Astrocyte (in vitro differentiated cells and primary cell): ENCODE measurements at regions not wholly inside any gene's neighbourhood (a gene's known extent, or its start where the extent isn't known, plus 50 kb on each side); places are given as distances from the start of the nearest gene placed in this dataset.

Experiments used
- EZH2 ChIP-seq: IDR thresholded peaks from 2 replicates; pipeline ENCODE4 v1.6.1; 2012; ENCODE audit warnings: mild to moderate bottlenecking, low read length, inconsistent platforms; ENCODE audit not compliant: insufficient read depth
- TF ChIP-seq, protein P1 (sequence below): IDR thresholded peaks from 2 replicates; pipeline ENCODE4 v1.5.1; 2011; ENCODE audit warnings: low read depth, mild to moderate bottlenecking, inconsistent platforms, low read length, moderate library complexity; ENCODE audit not compliant: insufficient read depth

DNA sequence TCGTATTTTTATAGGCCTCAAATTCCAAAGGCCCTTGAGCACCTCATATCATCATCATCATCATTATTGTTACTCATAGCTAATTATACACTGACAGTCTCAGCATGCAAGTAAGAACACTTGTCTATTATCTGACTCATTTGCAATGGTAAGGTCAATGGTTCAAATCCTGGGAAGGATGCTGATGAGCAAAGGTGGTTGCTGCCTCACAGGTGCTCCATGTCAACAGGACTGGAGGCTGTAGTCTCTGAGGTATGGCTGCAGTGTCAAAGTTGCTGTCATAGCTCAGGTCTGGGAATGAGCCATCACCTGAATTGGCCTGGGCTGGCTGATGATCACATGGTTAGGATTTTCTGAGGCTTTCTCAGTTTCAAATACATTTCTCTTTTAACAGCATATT is 379.3 kb downstream of the BCL11A start:
- TF ChIP-seq, protein P1, sequence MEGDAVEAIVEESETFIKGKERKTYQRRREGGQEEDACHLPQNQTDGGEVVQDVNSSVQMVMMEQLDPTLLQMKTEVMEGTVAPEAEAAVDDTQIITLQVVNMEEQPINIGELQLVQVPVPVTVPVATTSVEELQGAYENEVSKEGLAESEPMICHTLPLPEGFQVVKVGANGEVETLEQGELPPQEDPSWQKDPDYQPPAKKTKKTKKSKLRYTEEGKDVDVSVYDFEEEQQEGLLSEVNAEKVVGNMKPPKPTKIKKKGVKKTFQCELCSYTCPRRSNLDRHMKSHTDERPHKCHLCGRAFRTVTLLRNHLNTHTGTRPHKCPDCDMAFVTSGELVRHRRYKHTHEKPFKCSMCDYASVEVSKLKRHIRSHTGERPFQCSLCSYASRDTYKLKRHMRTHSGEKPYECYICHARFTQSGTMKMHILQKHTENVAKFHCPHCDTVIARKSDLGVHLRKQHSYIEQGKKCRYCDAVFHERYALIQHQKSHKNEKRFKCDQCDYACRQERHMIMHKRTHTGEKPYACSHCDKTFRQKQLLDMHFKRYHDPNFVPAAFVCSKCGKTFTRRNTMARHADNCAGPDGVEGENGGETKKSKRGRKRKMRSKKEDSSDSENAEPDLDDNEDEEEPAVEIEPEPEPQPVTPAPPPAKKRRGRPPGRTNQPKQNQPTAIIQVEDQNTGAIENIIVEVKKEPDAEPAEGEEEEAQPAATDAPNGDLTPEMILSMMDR, result no peak
- TF ChIP-seq EZH2, result no peak
